DMS114 treated with DMSO at 0.1 percent for 48 hours (cell line): ENCODE measurements at regions not wholly inside any gene's neighbourhood (a gene's known extent, or its start where the extent isn't known, plus 50 kb on each side); places are given as distances from the start of the nearest gene placed in this dataset.

Experiments
- DNase-seq: peaks from one replicate; lab custom pipeline; 2025; ENCODE audit not compliant: unreplicated experiment; lab: John Stamatoyannopoulos, UW

GRCh38 chr14:58942516-58942915 lies 246.0 kb upstream of the DAAM1 start:
- no peak for DNase-seq

- DNase-seq: no peak
Measured at GRCh38 chr14:58944343-58944967, 244.0 kb upstream of the DAAM1 start.

- DNase-seq: no peak
Measured at GRCh38 chr14:58944968-58945356, 243.5 kb upstream of the DAAM1 start.

- DNase-seq: no peak
Measured at GRCh38 chr14:58946431-58946830, 242.0 kb upstream of the DAAM1 start.

- DNase-seq: no peak
Measured at GRCh38 chr14:58947156-58947555, 241.3 kb upstream of the DAAM1 start.

GRCh38 chr14:58947814-58948445 lies 240.5 kb upstream of the DAAM1 start:
- no peak for DNase-seq

GRCh38 chr14:58950555-58950954 lies 237.9 kb upstream of the DAAM1 start:
- no peak for DNase-seq

- no peak for DNase-seq
Measured at GRCh38 chr14:58951143-58951542, 237.3 kb upstream of the DAAM1 start.

GRCh38 chr14:58954052-58954451 lies 234.4 kb upstream of the DAAM1 start:
- no peak for DNase-seq

GRCh38 chr14:58954901-58955861 lies 233.3 kb upstream of the DAAM1 start:
- DNase-seq: no peak

GRCh38 chr14:58961045-58961731 lies 227.3 kb upstream of the DAAM1 start:
- DNase-seq: no peak

GRCh38 chr14:58963873-58964597 lies 224.4 kb upstream of the DAAM1 start:
- DNase-seq: no peak

- no peak for DNase-seq
Measured at GRCh38 chr14:58964598-58964928, 223.9 kb upstream of the DAAM1 start.

- DNase-seq: no peak
Measured at GRCh38 chr14:58965601-58966000, 222.9 kb upstream of the DAAM1 start.

- no peak for DNase-seq
Measured at GRCh38 chr14:58966997-58967396, 221.5 kb upstream of the DAAM1 start.

GRCh38 chr14:58969951-58970751 lies 218.3 kb upstream of the DAAM1 start:
- no peak for DNase-seq

GRCh38 chr14:58972233-58973017 lies 216.0 kb upstream of the DAAM1 start:
- DNase-seq: no peak

- no peak for DNase-seq
Measured at GRCh38 chr14:58977366-58977765, 211.1 kb upstream of the DAAM1 start.

GRCh38 chr14:58978343-58978742 lies 210.1 kb upstream of the DAAM1 start:
- DNase-seq: no peak
